ENCODE measurements at regions not wholly inside any gene's neighbourhood (a gene's known extent, or its start where the extent isn't known, plus 50 kb on each side); places are given as distances from the start of the nearest gene placed in this dataset.

DNA sequence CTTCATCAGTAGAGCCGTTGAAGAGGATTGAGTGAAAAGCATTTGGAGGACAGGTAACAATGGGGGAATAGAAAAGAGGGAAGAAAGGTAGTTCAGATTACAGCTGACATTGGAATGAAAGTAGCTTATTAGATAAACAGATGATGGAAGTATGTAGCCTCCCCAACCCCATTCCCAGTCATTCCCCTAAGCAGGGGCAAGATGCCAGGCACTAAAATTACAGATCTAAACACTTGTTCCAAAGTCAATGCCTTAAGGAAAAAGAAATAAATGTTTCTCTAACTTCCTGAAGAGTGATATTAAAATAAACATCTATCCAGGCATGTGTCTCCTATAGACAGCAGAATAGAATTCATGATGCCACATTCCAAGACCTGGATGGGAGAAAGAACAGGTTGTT lies 350.8 kb downstream of the PDGFC start:
- Mint-ChIP-seq H3K27me3 (ENCODE audit: insufficient read depth) (no peaks in the 10 kb centered on the region), H3K4me3 (no peak overlapping the region), H3K4me1 (peaks cover 12% of the 10 kb centered on the region), H3K36me3 (ENCODE audit: low read depth) (no peaks in the 10 kb centered on the region), H3K9me3 (no peaks in the 10 kb centered on the region), H3K27ac (no peak overlapping the region)
- 83 to 92% methylated on average over 1 of the region's 1 CpG for WGBS, 2 experiments (ENCODE audit: insufficient coverage in 1 of 2, insufficient read length in 1 of 2)
- H3K4me1 ChIP-seq (ENCODE audit: control insufficient read depth, insufficient read depth, low read length), result peaks cover under 1% of the 10 kb centered on the region
- DNase-seq, result no peak
- no peaks in the 10 kb centered on the region for H3K36me3 ChIP-seq (ENCODE audit: control insufficient read depth, insufficient read depth, low read length)
- H3K27ac ChIP-seq (ENCODE audit: low read depth, low read length), result no peak overlapping the region
- no peaks in the 10 kb centered on the region for H3K9me3 ChIP-seq (ENCODE audit: control insufficient read depth, low read length)
- H3K4me3 ChIP-seq (ENCODE audit: low read length), result no peak overlapping the region
- H3K9ac ChIP-seq (ENCODE audit: extremely low read depth, low read length, poor library complexity, severe bottlenecking), result no peak overlapping the region
- H3K27me3 ChIP-seq (ENCODE audit: control insufficient read depth, insufficient read depth, low read length, poor library complexity, severe bottlenecking), result no peaks in the 10 kb centered on the region
- TF ChIP-seq CTCF (conservative IDR thresholded peaks at IDR 0.05), result no peak

- H3K27ac ChIP-seq (ENCODE audit: low read depth, low read length), result no peak overlapping the region
- H3K9me3 ChIP-seq (ENCODE audit: control insufficient read depth, low read length), result no peaks in the 10 kb centered on the region
- Mint-ChIP-seq H3K9me3 (no peaks in the 10 kb centered on the region), H3K4me3 (no peak overlapping the region), H3K27ac (no peak overlapping the region), H3K4me1 (peaks cover 16% of the 10 kb centered on the region), H3K27me3 (ENCODE audit: insufficient read depth) (no peaks in the 10 kb centered on the region), H3K36me3 (ENCODE audit: low read depth) (no peaks in the 10 kb centered on the region)
- peaks cover 11% of the 10 kb centered on the region for H3K4me1 ChIP-seq (ENCODE audit: control insufficient read depth, insufficient read depth, low read length)
- H3K27me3 ChIP-seq (ENCODE audit: control insufficient read depth, insufficient read depth, low read length, poor library complexity, severe bottlenecking), result no peaks in the 10 kb centered on the region
- no peak for TF ChIP-seq CTCF (conservative IDR thresholded peaks at IDR 0.05)
- WGBS, 2 experiments (ENCODE audit: insufficient coverage in 1 of 2, insufficient read length in 1 of 2), result 80 to 100% methylated on average over 1 to 3 of the region's 3 CpGs
- no peaks in the 10 kb centered on the region for H3K36me3 ChIP-seq (ENCODE audit: control insufficient read depth, insufficient read depth, low read length)
- DNase-seq, result no peak
- no peak overlapping the region for H3K4me3 ChIP-seq (ENCODE audit: low read length)
- no peak overlapping the region for H3K9ac ChIP-seq (ENCODE audit: extremely low read depth, low read length, poor library complexity, severe bottlenecking)
Observed at GRCh38 chr4:156619154-156619934, 352.3 kb downstream of the PDGFC start.

DNA sequence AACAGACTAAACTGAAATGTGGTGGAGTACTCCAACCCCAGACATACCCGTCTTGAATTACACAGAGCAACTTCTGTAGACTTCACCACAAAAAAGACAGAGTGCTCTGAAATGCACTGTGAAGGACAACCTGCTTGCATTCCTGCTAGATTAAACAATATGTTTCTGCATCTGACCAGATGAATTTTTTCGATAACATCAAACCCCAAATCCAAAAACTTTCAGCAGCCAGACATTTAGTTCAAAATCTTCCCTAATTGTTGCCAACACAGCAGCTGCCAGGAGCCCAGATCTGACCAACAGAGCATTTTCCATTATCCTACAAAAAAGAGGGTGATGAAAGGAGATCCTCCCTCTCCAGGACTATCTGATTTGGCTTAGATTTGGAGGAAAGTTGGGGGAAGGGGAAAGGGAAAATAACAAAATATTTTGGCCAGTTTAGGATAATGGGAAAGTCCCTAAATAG lies 356.5 kb downstream of the PDGFC start:
- TF ChIP-seq CTCF (conservative IDR thresholded peaks at IDR 0.05), result no peak
- WGBS, 2 experiments (ENCODE audit: insufficient coverage in 1 of 2, insufficient read length in 1 of 2), result 63 to 82% methylated on average over 2 of the region's 2 CpGs
- Histone ChIP-seq H3K27ac (ENCODE audit: low read depth, low read length) (peak overlapping the region; percentile 8), H3K9me3 (ENCODE audit: control insufficient read depth, low read length) (no peaks in the 10 kb centered on the region), H3K4me3 (ENCODE audit: low read length) (no peak overlapping the region), H3K27me3 (ENCODE audit: control insufficient read depth, insufficient read depth, low read length, poor library complexity, severe bottlenecking) (no peaks in the 10 kb centered on the region), H3K9ac (ENCODE audit: extremely low read depth, low read length, poor library complexity, severe bottlenecking) (no peak overlapping the region), H3K36me3 (ENCODE audit: control insufficient read depth, insufficient read depth, low read length) (no peaks in the 10 kb centered on the region), H3K4me1 (ENCODE audit: control insufficient read depth, insufficient read depth, low read length) (peaks cover 11% of the 10 kb centered on the region)
- Mint-ChIP-seq H3K4me1 (peaks cover 14% of the 10 kb centered on the region), H3K9me3 (no peaks in the 10 kb centered on the region), H3K36me3 (ENCODE audit: low read depth) (no peaks in the 10 kb centered on the region), H3K4me3 (no peak overlapping the region), H3K27me3 (ENCODE audit: insufficient read depth) (no peaks in the 10 kb centered on the region), H3K27ac (no peak overlapping the region)
- DNase-seq, result no peak
